B cell (primary cell): ENCODE measurements at regions not wholly inside any gene's neighbourhood (a gene's known extent, or its start where the extent isn't known, plus 50 kb on each side); places are given as distances from the start of the nearest gene placed in this dataset.

Experiments used
- ATAC-seq: fragments of 200-7000 bp; cut with Tn5 transposase; one replicate; pipeline ENCODE4 v1.10.0; 2021; ENCODE audit warnings: low read depth, mild to moderate bottlenecking, moderate number of reproducible peaks, moderate library complexity
- CTCF ChIA-PET: fragments of 350-600 bp; sonication (Branson Sonifier 250); formaldehyde crosslinking; loops from one replicate; lab custom pipeline; 2021; ENCODE audit warnings: antibody characterized with exemption, inconsistent platforms; lab: Charles Lee
- POLR2A ChIA-PET: fragments of 350-600 bp; sonication (Branson Sonifier 250); formaldehyde crosslinking; loops from one replicate; lab custom pipeline; 2021; ENCODE audit warnings: antibody characterized with exemption; lab: Charles Lee
- DNase-seq: peaks from one replicate; pipeline ENCODE4 v3.0.0; 2013
- H2AFZ ChIP-seq: 2 replicates; pipeline ENCODE4 v1.6.1; 2012; ENCODE audit warnings: mild to moderate bottlenecking, low read depth, low read length; ENCODE audit not compliant: insufficient read depth, poor library complexity, severe bottlenecking
- H3K27ac ChIP-seq, 2 donors: 1 replicate in 1 of 2; 2 replicates in 1 of 2; pipeline ENCODE4 v1.5.1; 2012 to 2013; ENCODE audit warnings: low read length in 2 of 2, mild to moderate bottlenecking in 2 of 2, moderate library complexity in 1 of 2
- H3K27me3 ChIP-seq, 4 experiments: fragments of 200-600 bp in 1 of 4; sonication (generic) in 1 of 4; replicated peaks in 1 of 4; 1 replicate in 2 of 4; 2 replicates in 2 of 4; pipeline versions ENCODE4 v1.6.1 to v1.7.0; 2013 to 2016; ENCODE audit warnings: low read length in 3 of 4, mild to moderate bottlenecking in 2 of 4, mixed read lengths in 1 of 4, moderate library complexity in 1 of 4; ENCODE audit not compliant: insufficient read depth in 4 of 4, control insufficient read depth in 3 of 4; ENCODE audit errors: control extremely low read depth in 1 of 4
- H3K36me3 ChIP-seq, 2 experiments: replicated peaks in 1 of 2; 1 replicate in 1 of 2; 2 replicates in 1 of 2; pipeline versions ENCODE4 v1.6.1 to v1.7.1; 2013; ENCODE audit warnings: low read length in 1 of 2; ENCODE audit not compliant: insufficient read depth in 2 of 2, control insufficient read depth in 1 of 2; ENCODE audit errors: control extremely low read depth in 1 of 2, extremely low read depth in 1 of 2
- H3K4me1 ChIP-seq, 2 donors: fragments of 200-600 bp in 1 of 2; sonication (generic) in 1 of 2; 1 replicate in 1 of 2; 2 replicates in 1 of 2; pipeline versions ENCODE4 v1.5.1 to v1.6.1; 2013 to 2017; ENCODE audit warnings: low read length in 2 of 2; ENCODE audit not compliant: control insufficient read depth in 2 of 2, insufficient read depth in 2 of 2
- H3K4me2 ChIP-seq: replicated peaks from 2 replicates; pipeline ENCODE3; 2012; ENCODE audit warnings: mild to moderate bottlenecking, low read depth, low read length; ENCODE audit not compliant: poor library complexity, severe bottlenecking
- H3K4me3 ChIP-seq, 5 experiments: fragments of 200-600 bp in 1 of 5; sonication (generic) in 1 of 5; 1 replicate in 3 of 5; 2 replicates in 2 of 5; pipeline versions ENCODE4 v1.5.1 to v1.7.0; 2011 to 2016; ENCODE audit warnings: low read length in 4 of 5, mild to moderate bottlenecking in 4 of 5, low read depth in 2 of 5, control low read depth in 1 of 5, moderate library complexity in 1 of 5; ENCODE audit not compliant: insufficient read depth in 1 of 5; ENCODE audit errors: control extremely low read depth in 1 of 5, extremely low read depth in 1 of 5
- H3K79me2 ChIP-seq: fragments of 200-600 bp; sonication (generic); one replicate; pipeline ENCODE4 v1.6.0; 2016; ENCODE audit warnings: low read length; ENCODE audit not compliant: control insufficient read depth, insufficient read depth
- H3K9ac ChIP-seq: fragments of 200-600 bp; sonication (generic); 2 replicates; pipeline ENCODE4 v1.6.1; 2017; ENCODE audit warnings: mild to moderate bottlenecking, low read length, moderate library complexity
- H3K9me3 ChIP-seq, 3 donors: one replicate each; pipeline versions ENCODE4 v1.6.1 to v1.7.1; 2013; ENCODE audit warnings: low read length in 2 of 3; ENCODE audit not compliant: control insufficient read depth in 2 of 3, insufficient read depth in 1 of 3; ENCODE audit errors: control extremely low read depth in 1 of 3
- H4K20me1 ChIP-seq: 2 replicates; pipeline ENCODE4 v1.6.0; 2012; ENCODE audit warnings: mild to moderate bottlenecking, low read length; ENCODE audit not compliant: insufficient read depth, control insufficient read depth, poor library complexity, severe bottlenecking
- H3K27ac Mint-ChIP-seq: one replicate; pipeline ENCODE4 v1.8.0; 2021; ENCODE audit warnings: mixed read lengths
- H3K27me3 Mint-ChIP-seq: one replicate; pipeline ENCODE4 v1.8.0; 2021; ENCODE audit warnings: mixed read lengths
- H3K4me1 Mint-ChIP-seq: one replicate; pipeline ENCODE4 v1.8.0; 2021; ENCODE audit warnings: mixed read lengths
- H3K4me3 Mint-ChIP-seq: one replicate; pipeline ENCODE4 v1.8.0; 2021; ENCODE audit warnings: mixed read lengths
- H3K9me3 Mint-ChIP-seq: one replicate; pipeline ENCODE4 v1.8.0; 2022; ENCODE audit warnings: mixed read lengths; ENCODE audit not compliant: insufficient read depth
- EZH2 ChIP-seq: IDR thresholded peaks from 2 replicates; pipeline ENCODE4 v1.6.1; 2012; ENCODE audit warnings: borderline replicate concordance, low read depth, mild to moderate bottlenecking, moderate library complexity, low read length; ENCODE audit not compliant: insufficient read depth, poor library complexity, severe bottlenecking
- WGBS: methylation state at CpG from one replicate; pipeline ENCODE4 v1.1.5; 2013; ENCODE audit warnings: missing lambda C conversion rate; ENCODE audit not compliant: insufficient coverage; 5-methylcytosine and 5-hydroxymethylcytosine counted together
- intact Hi-C: fragments of 100-400 bp; cut with micrococcal nuclease; formaldehyde crosslinking; loops from one replicate; pipeline ENCODE4 v1.10.0; 2022
- TF ChIP-seq, protein P1 (sequence below): fragments of 200-600 bp; IDR thresholded peaks from one replicate; pipeline ENCODE4 v1.8.0; 2022; ENCODE audit warnings: antibody characterized with exemption, mild to moderate bottlenecking

DNA sequence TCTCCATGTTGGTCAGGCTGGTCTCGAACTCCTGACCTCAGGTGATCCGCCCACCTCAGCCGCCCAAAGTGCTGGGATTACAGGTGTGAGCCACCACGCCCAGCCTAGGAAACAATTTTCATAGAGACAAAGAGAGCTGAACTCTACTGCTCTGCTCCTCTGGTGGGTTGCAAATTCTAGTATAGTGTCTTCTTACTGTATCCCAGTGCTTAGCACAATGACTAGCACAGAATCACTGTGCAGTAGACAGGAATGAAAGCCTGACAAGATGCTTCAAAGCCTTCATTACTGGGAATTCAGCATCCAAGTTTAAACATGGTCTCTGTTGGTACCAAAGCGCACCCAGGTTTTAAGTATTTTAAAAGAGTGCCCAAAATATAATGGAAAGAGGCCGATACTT lies 96.5 kb upstream of the SALL4 start:
- WGBS, result 95% methylated on average over 6 of the region's 6 CpGs
- no peaks in the 10 kb centered on the region for H3K36me3 ChIP-seq
- H3K9me3 ChIP-seq, result no peaks in the 10 kb centered on the region
- no peak overlapping the region for H3K27ac ChIP-seq
- no peak overlapping the region for H3K4me3 ChIP-seq
- Mint-ChIP-seq H3K9me3 (no peaks in the 10 kb centered on the region), H3K27ac (no peak overlapping the region), H3K4me3 (no peak overlapping the region), H3K4me1 (no peaks in the 10 kb centered on the region), H3K27me3 (peaks cover 16% of the 10 kb centered on the region)
- no peak overlapping the region for H3K9ac ChIP-seq
- TF ChIP-seq, protein P1, sequence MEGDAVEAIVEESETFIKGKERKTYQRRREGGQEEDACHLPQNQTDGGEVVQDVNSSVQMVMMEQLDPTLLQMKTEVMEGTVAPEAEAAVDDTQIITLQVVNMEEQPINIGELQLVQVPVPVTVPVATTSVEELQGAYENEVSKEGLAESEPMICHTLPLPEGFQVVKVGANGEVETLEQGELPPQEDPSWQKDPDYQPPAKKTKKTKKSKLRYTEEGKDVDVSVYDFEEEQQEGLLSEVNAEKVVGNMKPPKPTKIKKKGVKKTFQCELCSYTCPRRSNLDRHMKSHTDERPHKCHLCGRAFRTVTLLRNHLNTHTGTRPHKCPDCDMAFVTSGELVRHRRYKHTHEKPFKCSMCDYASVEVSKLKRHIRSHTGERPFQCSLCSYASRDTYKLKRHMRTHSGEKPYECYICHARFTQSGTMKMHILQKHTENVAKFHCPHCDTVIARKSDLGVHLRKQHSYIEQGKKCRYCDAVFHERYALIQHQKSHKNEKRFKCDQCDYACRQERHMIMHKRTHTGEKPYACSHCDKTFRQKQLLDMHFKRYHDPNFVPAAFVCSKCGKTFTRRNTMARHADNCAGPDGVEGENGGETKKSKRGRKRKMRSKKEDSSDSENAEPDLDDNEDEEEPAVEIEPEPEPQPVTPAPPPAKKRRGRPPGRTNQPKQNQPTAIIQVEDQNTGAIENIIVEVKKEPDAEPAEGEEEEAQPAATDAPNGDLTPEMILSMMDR, result no peak
- TF ChIP-seq EZH2, result no peak
- ChIA-PET CTCF (no interaction called here), POLR2A (no interaction called here)
- ATAC-seq (no peak), DNase-seq (no peak)
- intact Hi-C loops, result no loop called here
- H4K20me1 ChIP-seq, result no peaks in the 10 kb centered on the region
- H3K27me3 ChIP-seq, result no peaks in the 10 kb centered on the region
- no peak overlapping the region for H3K4me2 ChIP-seq
- no peaks in the 10 kb centered on the region for H3K4me1 ChIP-seq
- H2AFZ ChIP-seq, result no peak overlapping the region
- no peaks in the 10 kb centered on the region for H3K79me2 ChIP-seq

- Histone ChIP-seq H3K4me1 (no peaks in the 10 kb centered on the region), H3K9me3 (no peaks in the 10 kb centered on the region), H2AFZ (no peak overlapping the region), H3K9ac (no peak overlapping the region), H3K27ac (no peak overlapping the region), H3K4me3 (no peak overlapping the region), H3K4me2 (no peak overlapping the region), H3K79me2 (no peaks in the 10 kb centered on the region), H4K20me1 (no peaks in the 10 kb centered on the region), H3K27me3 (no peaks in the 10 kb centered on the region), H3K36me3 (no peaks in the 10 kb centered on the region)
- 93% methylated on average over 7 of the region's 8 CpGs for WGBS
- ATAC-seq (no peak), DNase-seq (no peak)
- no peaks in the 10 kb centered on the region for H3K4me1 Mint-ChIP-seq
- H3K27ac Mint-ChIP-seq, result no peak overlapping the region
- TF ChIP-seq, protein P1, result no peak
- TF ChIP-seq EZH2, result no peak
- H3K9me3 Mint-ChIP-seq, result no peaks in the 10 kb centered on the region
- intact Hi-C loops, result no loop called here
- ChIA-PET CTCF (no interaction called here), POLR2A (no interaction called here)
- H3K27me3 Mint-ChIP-seq, result peaks cover 5% of the 10 kb centered on the region
- H3K4me3 Mint-ChIP-seq, result no peak overlapping the region
These were observed 92.3 kb upstream of the SALL4 start for GRCh38 chr20:51894619-51895018.
